GM10266 (cell line): ENCODE measurements at regions not wholly inside any gene's neighbourhood (a gene's known extent, or its start where the extent isn't known, plus 50 kb on each side); places are given as distances from the start of the nearest gene placed in this dataset.
"Not testable (repeated sequence)": the region's sequence is repeated elsewhere in the genome, so short reads cannot be mapped to it uniquely, and the experiment has no call there.

ENCODE experiments used
- DNase-seq: peaks from one replicate; pipeline ENCODE4 v3.0.0; 2012; ENCODE audit errors: extremely low spot score
- TF ChIP-seq, protein P1 (sequence below): IDR thresholded peaks from 2 replicates; pipeline ENCODE4 v1.5.1; 2012; ENCODE audit warnings: mild to moderate bottlenecking, low read depth; ENCODE audit not compliant: control insufficient read depth, insufficient read depth; ENCODE audit errors: missing control alignments

DNA sequence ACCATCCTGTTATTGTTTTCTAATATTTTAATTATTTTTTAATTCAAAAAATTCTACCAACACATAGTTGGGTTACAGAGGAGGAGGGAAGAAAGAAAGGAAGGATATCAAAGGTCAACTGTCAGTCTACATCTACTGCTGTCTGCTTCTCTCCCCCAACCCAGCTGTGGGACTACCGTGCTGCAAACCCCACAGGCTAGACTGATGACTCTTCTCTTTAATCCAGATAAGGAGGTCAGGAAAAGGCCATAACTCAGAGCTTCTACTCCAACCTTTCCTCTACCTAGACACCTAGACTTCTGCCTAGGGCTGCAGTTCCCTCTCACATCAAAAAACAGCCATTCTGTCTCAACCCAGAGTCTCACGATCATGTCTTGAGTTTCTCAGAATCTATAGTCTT lies 124.2 kb upstream of the ETV3 start:
- no peak for DNase-seq
- TF ChIP-seq, protein P1, sequence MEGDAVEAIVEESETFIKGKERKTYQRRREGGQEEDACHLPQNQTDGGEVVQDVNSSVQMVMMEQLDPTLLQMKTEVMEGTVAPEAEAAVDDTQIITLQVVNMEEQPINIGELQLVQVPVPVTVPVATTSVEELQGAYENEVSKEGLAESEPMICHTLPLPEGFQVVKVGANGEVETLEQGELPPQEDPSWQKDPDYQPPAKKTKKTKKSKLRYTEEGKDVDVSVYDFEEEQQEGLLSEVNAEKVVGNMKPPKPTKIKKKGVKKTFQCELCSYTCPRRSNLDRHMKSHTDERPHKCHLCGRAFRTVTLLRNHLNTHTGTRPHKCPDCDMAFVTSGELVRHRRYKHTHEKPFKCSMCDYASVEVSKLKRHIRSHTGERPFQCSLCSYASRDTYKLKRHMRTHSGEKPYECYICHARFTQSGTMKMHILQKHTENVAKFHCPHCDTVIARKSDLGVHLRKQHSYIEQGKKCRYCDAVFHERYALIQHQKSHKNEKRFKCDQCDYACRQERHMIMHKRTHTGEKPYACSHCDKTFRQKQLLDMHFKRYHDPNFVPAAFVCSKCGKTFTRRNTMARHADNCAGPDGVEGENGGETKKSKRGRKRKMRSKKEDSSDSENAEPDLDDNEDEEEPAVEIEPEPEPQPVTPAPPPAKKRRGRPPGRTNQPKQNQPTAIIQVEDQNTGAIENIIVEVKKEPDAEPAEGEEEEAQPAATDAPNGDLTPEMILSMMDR, result no peak

DNA sequence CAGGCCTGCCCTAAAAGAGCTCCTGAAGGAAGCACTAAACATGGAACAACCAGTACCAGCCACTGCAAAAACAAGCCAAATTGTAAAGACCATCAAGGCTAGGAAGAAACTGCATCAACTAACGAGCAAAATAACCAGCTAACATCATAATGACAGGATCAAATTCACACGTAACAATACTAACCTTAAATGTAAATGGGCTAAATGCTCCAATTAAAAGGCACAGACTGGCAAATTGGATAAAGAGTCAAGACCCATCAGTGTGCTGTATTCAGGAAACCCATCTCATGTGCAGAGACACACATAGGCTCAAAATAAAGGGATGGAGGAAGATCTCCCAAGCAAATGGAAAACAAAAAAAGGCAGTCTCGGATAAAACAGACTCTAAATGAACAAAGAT lies 117.7 kb upstream of the ETV3 start:
- DNase-seq, result not testable (repeated sequence)

DNA sequence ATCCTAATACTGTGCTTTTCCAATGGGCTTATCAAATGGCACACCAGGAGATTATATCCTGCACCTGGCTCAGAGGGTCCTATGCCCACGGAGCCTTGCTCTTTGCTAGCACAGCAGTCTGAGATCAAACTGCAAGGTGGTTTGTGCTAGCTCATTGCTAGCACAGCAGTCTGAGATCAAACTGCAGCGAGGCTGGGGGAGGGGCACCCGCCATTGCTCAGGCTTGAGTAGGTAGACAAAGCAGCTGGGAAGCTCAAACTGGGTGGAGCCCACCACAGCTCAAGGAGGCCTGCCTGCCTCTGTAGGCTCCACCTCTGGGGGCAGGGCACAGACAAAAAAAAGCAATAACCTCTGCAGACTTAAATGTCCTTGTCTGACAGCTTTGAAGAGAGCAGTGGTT lies 116.0 kb upstream of the ETV3 start:
- DNase-seq, result not testable (repeated sequence)

DNA sequence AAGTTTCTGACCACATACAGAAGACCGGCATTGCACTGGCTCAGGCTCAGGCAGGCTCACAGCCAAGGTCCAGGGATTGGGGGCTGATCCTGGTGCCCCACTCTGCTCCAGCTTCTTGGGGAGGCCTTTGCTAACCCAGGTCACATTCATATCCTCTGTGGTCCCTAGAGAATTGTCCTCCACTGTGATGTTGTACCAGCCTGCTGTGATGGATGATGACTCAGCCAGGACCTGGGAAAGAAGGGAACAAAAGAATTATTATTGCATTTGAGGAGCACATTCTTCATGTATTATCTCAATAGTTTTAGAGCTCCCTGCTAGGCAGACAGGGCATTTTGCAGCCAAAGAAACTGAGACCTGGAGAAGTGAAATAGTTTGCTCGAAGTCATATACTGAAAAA lies 114.3 kb upstream of the ETV3 start:
- DNase-seq, result no peak
- TF ChIP-seq, protein P1, result no peak

DNA sequence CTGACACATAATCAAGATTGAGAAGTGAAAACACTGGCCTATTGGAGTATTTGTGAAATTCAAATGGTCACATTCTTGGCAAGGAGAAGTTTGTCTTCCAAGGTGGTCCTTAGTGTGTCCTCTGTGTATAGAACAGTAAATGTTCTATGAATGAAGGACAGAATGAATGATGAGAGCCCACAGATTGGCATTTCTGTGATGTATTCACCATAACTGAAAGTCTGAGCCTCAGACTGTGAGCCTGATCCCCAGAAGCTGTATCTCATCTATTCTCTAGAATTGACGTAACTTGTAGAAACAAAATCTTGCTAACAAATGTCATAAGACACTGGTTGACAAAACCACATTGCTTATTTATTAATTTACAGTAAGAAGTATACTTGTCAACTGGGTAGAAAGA lies 111.5 kb upstream of the ETV3 start:
- no peak for DNase-seq
- TF ChIP-seq, protein P1, result no peak

DNA sequence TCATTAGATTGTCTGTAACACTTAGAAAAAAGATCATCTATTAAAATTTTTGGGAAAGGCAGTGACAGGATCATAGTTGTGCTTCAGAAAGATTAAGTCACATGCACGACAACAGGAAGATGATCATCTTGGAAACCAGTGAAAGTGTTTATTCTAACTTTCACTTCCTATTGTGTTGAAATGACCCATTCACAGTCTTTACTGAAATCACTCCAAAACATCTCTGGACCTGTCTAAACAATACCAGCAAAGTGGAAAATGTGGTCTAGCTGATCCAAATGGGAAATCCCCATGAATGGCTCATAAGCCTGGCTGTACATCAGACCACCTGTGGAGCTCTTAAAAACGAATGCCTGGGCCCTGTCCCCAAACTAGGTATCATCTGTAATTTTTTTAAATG lies 111.1 kb upstream of the ETV3 start:
- TF ChIP-seq, protein P1, result no peak
- DNase-seq, result no peak

DNA sequence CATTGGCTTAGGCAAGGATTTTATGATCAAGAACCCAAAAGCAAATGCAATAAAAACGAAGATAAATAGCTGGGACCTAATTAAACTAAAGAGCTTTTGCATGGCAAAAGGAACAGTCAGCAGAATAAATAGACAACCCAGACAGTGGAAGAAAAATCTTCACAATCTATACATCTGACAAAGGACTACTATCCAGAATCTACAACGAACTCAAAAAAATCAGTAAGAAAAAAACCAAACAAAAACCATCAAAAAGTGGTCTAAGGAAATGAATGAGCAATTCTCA lies 109.5 kb upstream of the ETV3 start:
- DNase-seq, result not testable (repeated sequence)

DNA sequence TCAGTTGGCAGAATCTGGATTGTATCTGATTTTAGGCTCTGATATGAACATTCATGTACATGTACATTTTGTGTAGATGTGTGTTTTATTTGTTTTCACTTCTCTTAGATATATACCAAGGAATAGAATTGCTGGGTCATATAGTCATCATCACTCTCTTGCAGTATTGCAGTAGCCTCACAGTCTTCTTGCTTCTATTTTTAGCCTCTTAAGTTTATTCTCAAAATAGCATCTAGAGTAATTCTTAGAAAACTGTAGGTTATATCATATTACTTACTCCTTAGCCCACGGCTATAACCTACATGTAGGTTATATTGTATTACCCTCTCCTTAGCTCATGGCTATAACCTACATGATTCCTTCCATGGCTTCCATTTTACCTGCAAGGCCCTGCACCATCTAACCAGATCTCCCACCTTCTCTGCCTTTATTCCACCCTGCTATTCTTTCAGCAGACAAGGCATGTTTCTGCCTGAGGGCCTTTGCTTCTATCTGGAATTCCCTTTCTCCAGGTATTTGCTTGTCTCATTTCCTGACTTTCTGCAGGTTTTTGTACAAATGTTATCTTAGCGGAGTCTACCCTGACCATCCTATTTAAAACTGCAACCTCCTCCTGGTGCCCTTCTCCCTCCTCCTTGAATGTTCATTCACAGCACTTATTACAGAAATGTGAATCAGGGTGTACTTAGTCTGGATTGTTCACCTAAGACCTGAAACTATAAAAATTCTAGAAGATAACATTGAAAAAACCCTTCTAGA lies 109.0 kb upstream of the ETV3 start:
- DNase-seq, result no peak
- TF ChIP-seq, protein P1, result no peak

DNA sequence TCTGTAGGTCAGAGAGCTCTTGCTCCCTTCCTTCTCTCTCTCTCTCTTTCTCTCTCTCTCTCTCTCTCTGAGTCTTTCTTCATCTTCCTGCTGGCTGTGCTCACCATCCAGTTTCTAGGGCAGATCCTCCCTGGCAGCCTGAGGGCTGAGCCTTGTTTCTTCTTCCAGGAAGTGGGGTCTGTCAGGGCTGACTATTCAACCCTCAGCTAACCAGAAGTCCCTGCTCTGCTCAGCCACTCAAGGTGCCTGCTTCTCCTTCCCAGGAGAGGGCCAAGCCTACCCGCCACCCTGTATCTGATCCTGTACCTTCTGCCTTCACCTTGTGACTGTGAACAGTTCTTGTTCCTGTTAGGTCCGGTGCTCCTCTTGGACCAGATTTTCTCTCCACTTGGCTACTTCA lies 107.6 kb upstream of the ETV3 start:
- TF ChIP-seq, protein P1, result no peak

More for the DNA sequence above, 107.6 kb upstream of the ETV3 start:
- DNase-seq, result no peak
